ENCODE measurements at regions not wholly inside any gene's neighbourhood (a gene's known extent, or its start where the extent isn't known, plus 50 kb on each side); places are given as distances from the start of the nearest gene placed in this dataset.

- TF ChIP-seq CTCF (IDR thresholded peaks at IDR 0.05) (no peak), ZFX (IDR thresholded peaks at IDR 0.05; ENCODE audit: borderline replicate concordance) (no peak)
Measured at GRCh38 chr11:59291228-59291627, 67.5 kb upstream of the OR5AN1 start.
